Germinal center (tissue), 1 donor: ENCODE measurements at regions not wholly inside any gene's neighbourhood (a gene's known extent, or its start where the extent isn't known, plus 50 kb on each side); places are given as distances from the start of the nearest gene placed in this dataset.
"Not testable (repeated sequence)": the region's sequence is repeated elsewhere in the genome, so short reads cannot be mapped to it uniquely, and the experiment has no call there.

Experiments
- DNase-seq: peaks from one replicate; pipeline ENCODE4 v3.0.0; 2012; ENCODE audit warnings: mixed read lengths, low spot score

- DNase-seq: no peak
Observed at GRCh38 chr9:29393064-29393463, 1819.8 kb upstream of the C9orf72 start.

- DNase-seq: no peak
Observed at GRCh38 chr9:29394855-29395254, 1821.6 kb upstream of the C9orf72 start.

DNA sequence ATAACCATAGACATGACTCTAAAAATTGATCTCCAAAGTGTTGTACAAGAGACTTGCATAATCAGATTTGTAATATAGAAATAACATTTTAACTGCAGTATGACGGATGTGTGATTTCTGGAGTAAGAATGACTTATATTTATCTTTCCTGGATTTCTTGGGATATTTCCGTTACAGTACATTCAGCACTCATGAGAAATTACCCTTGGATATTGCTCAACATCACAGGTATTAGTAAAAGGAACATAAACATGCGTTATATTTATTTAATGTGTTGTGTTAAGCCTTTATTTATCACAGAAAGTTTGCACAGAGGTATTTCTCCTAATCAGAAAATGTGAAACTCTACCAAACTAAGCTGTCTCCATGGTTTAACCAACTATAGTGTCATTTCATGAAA lies 1823.9 kb upstream of the C9orf72 start:
- no peak for DNase-seq

GRCh38 chr9:29416204-29416603 lies 1842.9 kb upstream of the C9orf72 start:
- DNase-seq: no peak

DNA sequence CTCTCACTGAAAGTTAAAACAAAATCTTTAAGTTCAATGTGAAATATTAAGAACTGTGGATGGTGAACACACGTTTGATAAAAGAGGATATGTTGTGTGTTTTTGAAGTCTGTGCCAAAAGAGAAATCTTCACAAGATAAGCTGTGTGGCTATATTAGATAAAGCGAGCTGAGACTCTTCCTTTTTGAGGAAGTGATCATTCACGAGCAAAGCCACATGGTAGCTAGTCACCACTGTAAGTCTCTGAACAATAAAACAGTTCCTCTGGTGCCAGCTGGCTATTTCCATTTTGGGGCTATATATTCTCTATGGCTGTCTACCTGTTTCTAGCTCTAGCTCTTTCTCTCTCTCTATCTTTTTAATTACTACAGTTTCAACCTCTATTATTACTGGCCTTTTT lies 1849.2 kb upstream of the C9orf72 start:
- no peak for DNase-seq

DNA sequence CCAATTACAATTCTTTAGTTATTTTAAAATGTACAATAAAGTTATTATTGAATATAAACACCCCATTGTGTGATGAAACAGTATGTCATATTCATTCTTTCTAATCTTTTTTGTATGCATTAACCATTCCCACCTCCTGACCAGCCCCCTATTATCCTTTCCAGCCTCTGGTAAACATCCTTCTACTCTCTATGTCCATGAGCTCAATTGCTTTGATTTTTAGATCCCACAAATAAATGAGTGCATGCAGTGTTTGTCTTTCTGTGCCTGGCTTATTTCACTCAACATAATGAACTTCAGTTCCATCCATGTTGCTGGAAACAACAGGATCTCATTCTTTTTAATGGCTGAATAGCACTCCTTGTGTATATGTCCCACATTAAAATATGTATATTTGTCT lies 1858.9 kb upstream of the C9orf72 start:
- DNase-seq: no peak

DNA sequence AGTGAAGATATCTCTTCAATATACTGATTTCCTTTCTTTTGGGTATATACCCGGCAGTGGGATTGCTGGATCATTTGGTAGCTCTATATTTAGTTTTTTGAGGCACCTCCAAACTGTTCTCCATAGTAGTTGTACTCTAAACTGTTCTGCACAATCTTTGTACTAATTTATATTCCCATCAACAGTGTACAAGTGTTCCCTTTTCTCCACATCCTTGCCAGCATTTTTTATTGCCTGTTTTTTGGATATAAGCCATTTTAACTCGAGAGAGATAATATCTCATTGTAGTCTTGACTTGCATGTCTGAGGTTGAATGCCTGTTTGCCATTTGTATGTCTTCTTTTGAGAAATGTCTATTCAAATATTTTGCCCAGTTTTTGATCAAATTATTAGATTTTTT lies 1859.4 kb upstream of the C9orf72 start:
- not testable (repeated sequence) for DNase-seq

DNA sequence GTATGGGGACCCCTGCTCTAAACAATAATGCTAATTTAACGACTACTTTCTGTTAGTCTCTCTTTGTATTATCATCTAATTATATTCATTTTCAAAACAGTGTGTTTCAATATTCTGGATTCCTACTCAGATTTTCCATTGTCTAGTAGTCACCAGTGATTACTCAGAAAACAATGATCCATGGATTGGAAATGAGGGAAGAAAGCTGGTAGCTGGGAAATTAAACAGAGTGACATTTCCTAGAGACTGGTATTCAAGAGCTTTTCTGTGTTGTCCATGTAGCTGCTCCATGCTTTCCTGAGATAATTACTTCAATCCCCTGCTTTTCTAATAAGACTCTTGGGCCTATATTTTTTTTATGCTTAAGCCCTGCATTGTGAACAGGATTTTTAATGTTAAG lies 1862.1 kb upstream of the C9orf72 start:
- DNase-seq: no peak

- DNase-seq: no peak
Observed at GRCh38 chr9:29437526-29437925, 1864.2 kb upstream of the C9orf72 start.

- DNase-seq: no peak
Observed at GRCh38 chr9:29439961-29440360, 1866.7 kb upstream of the C9orf72 start.

DNA sequence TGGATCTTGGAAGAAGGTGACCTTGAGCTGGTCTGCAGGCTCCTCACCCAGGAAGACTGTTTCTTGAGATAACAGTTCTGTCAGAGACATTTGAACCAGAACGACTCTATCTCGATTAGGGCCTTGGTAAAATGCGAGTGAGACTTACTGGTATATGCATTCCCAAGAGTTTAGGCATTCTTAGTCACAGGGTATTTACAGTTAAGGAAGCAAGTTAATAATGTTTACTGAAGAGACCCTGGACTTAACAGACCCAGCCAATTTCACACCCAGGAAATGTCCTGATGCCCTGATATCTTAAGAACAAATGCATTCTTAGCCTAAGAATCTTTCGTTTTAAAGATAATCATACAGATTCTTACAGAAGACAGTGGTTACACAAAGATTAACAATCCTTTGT lies 1867.2 kb upstream of the C9orf72 start:
- DNase-seq: no peak

DNA sequence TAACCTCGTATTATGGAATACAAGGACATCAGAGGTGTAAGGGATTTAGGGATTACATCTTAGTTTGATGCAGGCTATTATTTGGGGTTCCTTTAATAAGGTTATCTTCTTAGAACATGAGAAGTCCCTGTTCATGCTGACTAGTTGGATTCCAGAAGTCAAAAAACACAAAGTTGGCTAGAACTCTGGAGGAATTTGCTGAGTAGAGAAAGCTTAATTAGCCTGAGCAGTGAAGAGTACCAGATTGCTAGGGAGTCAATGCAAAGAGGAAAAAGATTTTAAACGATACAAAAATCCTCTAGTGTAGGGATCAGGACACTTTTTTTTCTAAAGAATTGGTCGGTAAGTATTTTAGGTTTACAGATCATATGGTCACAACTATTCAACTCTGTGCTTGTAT lies 1872.5 kb upstream of the C9orf72 start:
- DNase-seq: no peak

- DNase-seq: no peak
Observed at GRCh38 chr9:29449306-29449705, 1876.0 kb upstream of the C9orf72 start.

DNA sequence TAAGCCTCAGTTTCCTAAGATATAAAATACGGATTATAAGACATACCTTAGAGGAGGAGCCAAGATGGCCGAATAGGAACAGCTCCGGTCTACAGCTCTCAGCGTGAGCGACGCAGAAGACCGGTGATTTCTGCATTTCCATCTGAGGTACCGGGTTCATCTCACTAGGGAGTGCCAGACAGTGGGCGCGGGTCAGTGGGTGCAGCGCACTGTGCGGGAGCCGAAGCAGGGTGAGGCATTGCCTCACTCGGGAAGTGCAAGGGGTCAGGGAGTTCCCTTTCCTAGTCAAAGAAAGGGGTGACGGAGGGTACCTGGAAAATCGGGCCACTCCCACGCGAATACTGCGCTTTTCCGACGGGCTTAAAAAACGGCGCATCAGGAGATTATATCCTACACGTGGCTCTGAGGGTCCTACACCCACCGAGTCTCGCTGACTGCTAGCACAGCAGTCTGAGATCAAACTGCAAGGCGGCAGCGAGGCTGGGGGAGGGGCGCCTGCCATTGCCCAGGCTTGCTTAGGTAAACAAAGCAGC lies 1877.1 kb upstream of the C9orf72 start:
- DNase-seq: not testable (repeated sequence)

- no peak for DNase-seq
Observed at GRCh38 chr9:29456940-29457339, 1883.7 kb upstream of the C9orf72 start.

DNA sequence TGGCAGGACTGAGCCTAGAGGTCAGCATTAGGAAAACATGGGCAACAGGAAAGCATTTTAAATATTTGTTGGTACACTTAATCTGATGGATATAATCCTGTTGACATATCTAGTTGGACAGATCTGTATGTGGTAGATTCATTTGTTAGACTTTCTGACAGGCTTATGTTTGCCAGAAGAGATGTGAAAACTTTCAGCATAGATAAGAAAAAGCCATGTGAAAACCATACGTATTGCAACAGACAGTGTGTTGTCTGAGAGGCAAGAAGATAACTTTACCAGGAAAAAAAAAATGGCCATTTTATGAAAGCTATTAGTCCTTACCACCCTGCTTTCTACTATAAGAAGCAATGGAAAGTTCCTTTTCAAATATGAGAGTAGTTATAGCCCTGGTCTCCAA lies 1902.2 kb upstream of the C9orf72 start:
- DNase-seq: no peak

DNA sequence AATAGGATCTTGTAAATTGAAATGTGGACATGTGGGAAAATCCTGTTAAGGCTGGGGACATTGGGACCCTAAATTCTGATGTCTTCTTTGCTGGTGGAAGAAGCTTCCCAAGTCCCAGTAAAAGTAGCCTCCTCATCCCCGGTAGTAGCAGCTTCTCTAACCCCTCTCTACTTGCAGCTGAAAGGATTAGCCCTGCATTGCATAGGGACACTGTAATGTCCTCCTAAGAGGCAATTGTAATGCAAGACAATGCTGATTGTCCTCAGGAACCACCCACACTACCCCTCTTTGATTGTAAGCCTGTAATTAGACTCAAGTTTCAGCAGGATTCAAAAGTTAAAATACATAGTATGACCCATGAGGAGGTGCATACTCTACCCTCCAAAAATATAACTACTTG lies 1938.4 kb upstream of the C9orf72 start:
- DNase-seq: no peak

DNA sequence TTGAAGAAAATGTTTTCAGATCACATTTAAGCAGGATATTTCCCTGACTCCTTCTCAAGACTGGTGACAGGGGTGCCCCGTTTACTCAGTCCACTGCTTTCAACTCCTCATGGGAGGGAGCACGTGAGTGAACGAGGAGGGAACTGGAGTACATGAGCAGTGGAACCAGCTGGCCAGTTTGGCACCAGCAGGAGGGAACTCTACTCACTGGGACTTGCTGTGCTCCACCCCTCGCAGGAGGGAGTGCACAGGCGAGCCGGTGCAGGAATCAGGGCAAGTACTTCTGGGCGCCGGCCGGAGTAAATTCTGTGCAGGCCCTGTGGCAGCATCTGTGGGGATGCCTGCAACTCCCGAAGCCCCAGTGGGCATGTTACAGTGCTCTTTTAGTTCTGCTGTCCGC lies 1941.1 kb upstream of the C9orf72 start:
- DNase-seq: no peak

DNA sequence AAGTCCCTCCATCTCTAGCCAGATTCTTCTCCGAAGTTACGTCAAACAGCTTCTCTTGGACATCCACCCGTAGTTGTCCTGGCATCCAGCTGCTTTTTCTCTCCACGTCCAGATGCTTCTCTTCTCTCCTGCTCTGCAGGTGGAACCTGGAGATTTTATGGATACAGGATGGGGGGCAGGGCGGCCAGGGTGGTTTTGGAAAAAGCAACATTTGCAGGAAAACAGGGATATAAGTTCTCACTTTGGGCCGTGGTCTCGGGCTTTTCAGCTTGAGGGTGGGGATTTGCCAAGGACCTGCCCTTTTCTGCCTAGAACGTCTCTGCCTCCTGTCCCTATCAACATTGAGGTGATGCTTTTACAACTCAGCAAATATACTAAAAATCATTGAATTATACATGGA lies 1941.6 kb upstream of the C9orf72 start:
- no peak for DNase-seq

DNA sequence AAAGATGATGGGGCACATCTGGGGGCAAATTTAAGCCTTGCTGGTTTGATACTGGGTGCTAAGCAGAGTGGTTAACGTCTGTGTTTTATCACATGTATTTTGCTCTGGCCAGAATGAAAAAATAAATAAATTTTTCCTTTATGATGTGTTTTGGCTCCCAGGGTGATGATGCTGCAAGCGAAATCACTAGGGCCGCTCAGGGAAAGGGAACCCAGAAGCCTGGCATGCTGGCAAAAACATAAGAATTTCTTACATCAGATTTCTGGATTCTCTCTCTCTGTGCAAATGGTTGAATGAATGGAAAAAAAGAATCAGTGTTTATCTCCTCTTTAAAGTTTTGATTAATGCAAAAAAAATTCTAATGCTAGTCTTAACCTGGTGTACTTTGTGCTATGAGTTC lies 1975.2 kb upstream of the C9orf72 start:
- no peak for DNase-seq

DNA sequence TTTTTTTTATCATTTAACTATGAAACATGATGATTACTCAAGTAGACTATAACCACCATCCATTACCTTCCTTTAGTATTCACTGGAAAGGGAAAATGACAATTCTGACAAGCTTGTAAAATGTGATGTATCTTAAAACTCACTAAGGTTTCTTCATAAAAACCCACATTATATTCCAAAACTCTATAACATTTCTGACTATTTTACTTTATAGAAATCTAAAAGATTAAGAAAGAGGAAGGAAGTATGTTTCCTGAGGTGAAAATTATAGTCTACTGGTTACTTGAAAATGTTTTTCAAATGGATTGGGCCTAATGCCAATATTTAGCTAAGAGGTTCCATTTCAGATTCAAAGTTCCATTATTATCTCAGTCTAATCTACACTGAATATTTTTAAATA lies 1982.2 kb upstream of the C9orf72 start:
- no peak for DNase-seq

DNA sequence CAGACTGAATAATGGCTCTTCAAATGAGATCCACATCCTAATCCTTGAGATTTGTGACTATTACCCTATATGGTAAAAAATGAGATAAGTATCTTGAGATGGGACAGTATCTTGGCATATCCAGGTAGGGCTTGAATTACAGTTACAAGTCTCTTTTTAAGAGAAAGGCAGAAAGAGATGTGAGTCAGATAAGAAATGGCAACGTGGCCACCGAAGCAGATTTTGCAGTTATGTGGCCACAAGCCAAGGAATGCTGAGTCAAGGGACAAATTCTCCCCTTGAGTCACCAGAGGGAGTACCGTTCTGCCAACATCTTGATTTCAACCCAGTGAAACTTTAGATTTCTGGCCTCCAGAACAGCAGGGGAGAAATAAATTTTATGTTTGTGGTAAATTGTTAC lies 1983.0 kb upstream of the C9orf72 start:
- DNase-seq: no peak

GRCh38 chr9:29556746-29557145 lies 1983.5 kb upstream of the C9orf72 start:
- DNase-seq: no peak

GRCh38 chr9:29564564-29564963 lies 1991.3 kb upstream of the C9orf72 start:
- DNase-seq: no peak

GRCh38 chr9:29575219-29575618 lies 2001.9 kb upstream of the C9orf72 start:
- no peak for DNase-seq
